Keratinocyte (primary cell): ENCODE measurements at regions not wholly inside any gene's neighbourhood (a gene's known extent, or its start where the extent isn't known, plus 50 kb on each side); places are given as distances from the start of the nearest gene placed in this dataset.

Source experiments
- CTCF ChIP-seq, 3 experiments: IDR thresholded peaks in 1 of 3; conservative IDR thresholded peaks in 1 of 3; optimal IDR thresholded peaks in 1 of 3; 2 replicates in 2 of 3; 3 replicates in 1 of 3; pipeline versions ENCODE3 to v1.5.1; 2011; ENCODE audit warnings: low read length in 3 of 3, mild to moderate bottlenecking in 3 of 3, moderate library complexity in 2 of 3, control low read depth in 1 of 3, inconsistent platforms in 1 of 3; ENCODE audit not compliant: insufficient read depth in 2 of 3; ENCODE audit errors: extremely low read depth in 1 of 3
- EZH2 ChIP-seq: IDR thresholded peaks from one replicate; pipeline ENCODE4 v1.6.1; 2012; ENCODE audit warnings: inconsistent platforms, mild to moderate bottlenecking, low read length, moderate library complexity

- TF ChIP-seq CTCF (optimal IDR thresholded peaks at IDR 0.05 in 1 of 3, IDR thresholded peaks at IDR 0.05 in 1 of 3, conservative IDR thresholded peaks at IDR 0.05 in 1 of 3; ENCODE audit: extremely low read depth in 1 of 3, insufficient read depth in 2 of 3, low read length in 3 of 3) (no peak), EZH2 (no peak)
Measured at GRCh38 chr6:126764671-126765070, 353.8 kb upstream of the RSPO3 start.
